Lower leg skin (tissue), 3 donors: ENCODE measurements at regions not wholly inside any gene's neighbourhood (a gene's known extent, or its start where the extent isn't known, plus 50 kb on each side); places are given as distances from the start of the nearest gene placed in this dataset.

Source experiments
- CTCF ChIP-seq, 3 donors: fragments of 450-650 bp; IDR thresholded peaks; one replicate each; pipeline ENCODE4 v1.5.1; 2016; ENCODE audit warnings: antibody characterized with exemption in 3 of 3, mild to moderate bottlenecking in 3 of 3, moderate library complexity in 2 of 3
- POLR2A ChIP-seq, 2 donors: fragments of 450-650 bp; IDR thresholded peaks; one replicate each; pipeline ENCODE4 v1.6.1; 2016 to 2017; ENCODE audit warnings: antibody characterized with exemption in 2 of 2, mild to moderate bottlenecking in 1 of 2, moderate library complexity in 1 of 2

GRCh38 chr9:11045589-11045988, 432.8 kb upstream of the PTPRD start:
- TF ChIP-seq CTCF (IDR thresholded peaks at IDR 0.05): no peak
- TF ChIP-seq POLR2A (IDR thresholded peaks at IDR 0.05): no peak
